ENCODE measurements at regions not wholly inside any gene's neighbourhood (a gene's known extent, or its start where the extent isn't known, plus 50 kb on each side); places are given as distances from the start of the nearest gene placed in this dataset.

- TF ChIP-seq CTCF (IDR thresholded peaks at IDR 0.05), result no peak
- no peak for TF ChIP-seq POLR2A (IDR thresholded peaks at IDR 0.05)
These were observed 171.1 kb downstream of the PDGFRA start for GRCh38 chr4:54400188-54400587.
